ENCODE measurements at regions not wholly inside any gene's neighbourhood (a gene's known extent, or its start where the extent isn't known, plus 50 kb on each side); places are given as distances from the start of the nearest gene placed in this dataset.
"Not testable (repeated sequence)": the region's sequence is repeated elsewhere in the genome, so short reads cannot be mapped to it uniquely, and the experiment has no call there.

DNA sequence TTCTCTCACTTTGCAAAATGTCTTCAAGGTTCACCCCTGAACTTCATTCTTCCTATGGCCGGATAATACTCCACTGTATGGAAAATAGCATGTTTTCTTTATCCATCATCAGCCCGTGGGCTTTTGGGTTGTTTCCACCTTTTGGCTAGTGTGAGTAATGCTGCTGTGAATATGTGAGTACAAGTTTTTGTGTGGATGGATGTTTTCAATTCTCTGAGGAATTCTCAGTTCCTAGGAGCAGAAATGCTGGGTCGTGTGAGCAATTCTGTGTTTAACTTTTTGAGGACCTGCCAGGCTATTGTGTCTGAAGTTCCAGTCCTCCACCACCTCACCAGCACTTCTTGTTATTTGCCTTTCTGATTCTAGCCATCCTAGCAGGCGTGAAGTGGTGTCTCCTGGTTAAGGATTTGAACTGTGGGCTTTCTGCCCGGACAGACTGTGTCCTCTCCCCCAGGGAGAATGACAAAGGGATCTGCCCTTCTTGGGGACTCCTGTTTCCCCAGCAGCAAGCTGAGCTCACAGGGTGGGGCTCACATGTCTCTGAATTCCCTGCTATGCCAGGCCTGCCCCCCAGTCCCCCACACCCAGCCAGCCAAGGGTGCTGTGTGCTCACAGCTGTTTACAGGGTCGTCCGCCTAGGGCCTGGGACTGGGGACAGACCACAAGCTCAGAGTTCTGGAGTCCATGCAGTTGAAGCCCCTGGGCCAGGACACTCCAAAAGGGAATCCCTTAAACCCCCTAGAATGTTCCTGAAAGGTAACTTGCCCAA is 92.2 kb upstream of the CIBAR2 start:
- H3K4me3 ChIP-seq = no peak overlapping the region
- intact Hi-C loops (cut with DNase I) = no loop called here
- DNase-seq (peak in 2 of 6 donors; percentile 35 to 52), FAIRE-seq (no peak), ATAC-seq (no peak)
- H3K36me3 ChIP-seq = no peaks in the 10 kb centered on the region
- H3K9me3 ChIP-seq = no peaks in the 10 kb centered on the region
- TF ChIP-seq, protein P1, sequence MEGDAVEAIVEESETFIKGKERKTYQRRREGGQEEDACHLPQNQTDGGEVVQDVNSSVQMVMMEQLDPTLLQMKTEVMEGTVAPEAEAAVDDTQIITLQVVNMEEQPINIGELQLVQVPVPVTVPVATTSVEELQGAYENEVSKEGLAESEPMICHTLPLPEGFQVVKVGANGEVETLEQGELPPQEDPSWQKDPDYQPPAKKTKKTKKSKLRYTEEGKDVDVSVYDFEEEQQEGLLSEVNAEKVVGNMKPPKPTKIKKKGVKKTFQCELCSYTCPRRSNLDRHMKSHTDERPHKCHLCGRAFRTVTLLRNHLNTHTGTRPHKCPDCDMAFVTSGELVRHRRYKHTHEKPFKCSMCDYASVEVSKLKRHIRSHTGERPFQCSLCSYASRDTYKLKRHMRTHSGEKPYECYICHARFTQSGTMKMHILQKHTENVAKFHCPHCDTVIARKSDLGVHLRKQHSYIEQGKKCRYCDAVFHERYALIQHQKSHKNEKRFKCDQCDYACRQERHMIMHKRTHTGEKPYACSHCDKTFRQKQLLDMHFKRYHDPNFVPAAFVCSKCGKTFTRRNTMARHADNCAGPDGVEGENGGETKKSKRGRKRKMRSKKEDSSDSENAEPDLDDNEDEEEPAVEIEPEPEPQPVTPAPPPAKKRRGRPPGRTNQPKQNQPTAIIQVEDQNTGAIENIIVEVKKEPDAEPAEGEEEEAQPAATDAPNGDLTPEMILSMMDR (IDR thresholded peaks at IDR 0.05) = no peak
- peaks cover 23 to 36% (median 23%) of the 10 kb centered on the region in 3 donors for H3K4me1 ChIP-seq
- H3K27ac ChIP-seq = peak overlapping the region in 2 of 4 donors; percentile 38 to 82
- WGBS, 2 donors = 89 to 91% methylated on average over 7 of the region's 7 CpGs
- no peaks in the 10 kb centered on the region for H3K27me3 ChIP-seq

DNA sequence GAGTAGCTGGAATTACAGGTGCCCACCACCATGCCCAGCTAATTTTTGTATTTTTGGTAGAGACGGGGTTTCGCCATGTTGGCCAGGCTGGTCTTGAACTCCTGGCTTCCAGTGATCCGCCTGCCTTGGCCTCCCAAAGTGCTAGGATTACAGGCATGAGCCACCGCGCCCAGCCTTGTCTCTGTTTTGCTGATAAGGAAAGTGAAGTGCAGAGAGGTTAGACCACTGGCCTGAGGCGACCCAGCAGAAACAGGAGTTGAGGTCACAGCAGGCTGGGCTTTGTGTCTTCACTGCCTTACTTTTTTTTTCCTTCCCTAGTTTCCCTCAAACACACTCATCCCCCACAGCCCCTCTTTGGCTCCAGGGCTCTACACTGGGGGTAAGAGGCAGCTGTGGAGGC is 93.0 kb upstream of the CIBAR2 start:
- H3K27me3 ChIP-seq; H3K4me3 ChIP-seq; H3K9me3 ChIP-seq; FAIRE-seq; H3K27ac ChIP-seq; ATAC-seq; intact Hi-C loops (cut with DNase I); DNase-seq; H3K36me3 ChIP-seq: not testable (repeated sequence)
- peaks cover 23 to 41% (median 27%) of the 10 kb centered on the region in 3 donors for H3K4me1 ChIP-seq
- 87 to 94% methylated on average over 6 of the region's 6 CpGs for WGBS, 2 donors

DNA sequence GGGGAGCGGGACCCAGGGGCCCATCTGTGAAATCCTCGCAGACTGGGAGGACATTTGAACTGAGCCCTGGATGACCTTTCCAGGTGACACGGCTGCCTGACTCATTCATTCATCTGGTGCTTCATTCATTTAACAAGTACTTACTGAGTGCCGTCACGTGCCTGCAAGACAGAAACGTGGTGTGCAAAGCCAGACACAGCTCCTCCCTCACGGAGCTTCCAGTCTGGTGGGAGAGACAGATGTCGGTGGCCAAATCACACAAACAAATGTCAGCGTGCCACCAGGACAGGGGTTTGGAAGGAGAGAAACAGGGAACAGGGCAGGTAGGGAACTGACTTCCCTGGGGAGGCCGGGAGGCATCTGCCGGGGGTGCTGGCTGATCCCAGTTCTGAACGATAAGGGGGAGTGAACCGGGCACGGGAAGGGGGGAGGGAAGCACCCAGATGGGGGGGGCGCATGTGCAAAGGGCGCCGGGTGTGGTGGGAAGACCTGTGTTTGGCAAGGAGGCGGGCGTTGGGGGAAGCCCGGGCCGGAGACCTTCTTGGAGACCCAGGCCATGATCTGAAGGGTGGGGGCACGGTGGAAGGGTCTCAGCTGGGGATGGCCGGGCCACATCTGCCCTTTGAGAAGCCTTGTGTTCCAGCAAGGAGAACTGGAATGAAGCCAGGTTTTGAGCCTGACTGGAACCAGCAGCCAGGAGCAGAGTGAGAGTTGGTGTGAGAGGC is 93.6 kb upstream of the CIBAR2 start:
- TF ChIP-seq, protein P1 (IDR thresholded peaks at IDR 0.05) = no peak
- peak in 3 of 6 donors; percentile 44 to 74 (median 46) for DNase-seq
- intact Hi-C loops (cut with DNase I) = no loop called here
- no peak overlapping the region for H3K4me3 ChIP-seq
- WGBS, 2 donors = 57 to 61% methylated on average over 23 of the region's 23 CpGs
- peaks cover 23 to 41% (median 27%) of the 10 kb centered on the region in 3 donors for H3K4me1 ChIP-seq
- no peak overlapping the region for H3K27ac ChIP-seq
- H3K27me3 ChIP-seq = no peaks in the 10 kb centered on the region
- H3K36me3 ChIP-seq = no peaks in the 10 kb centered on the region
- no peak for ATAC-seq
- no peaks in the 10 kb centered on the region for H3K9me3 ChIP-seq
- no peak for FAIRE-seq

DNA sequence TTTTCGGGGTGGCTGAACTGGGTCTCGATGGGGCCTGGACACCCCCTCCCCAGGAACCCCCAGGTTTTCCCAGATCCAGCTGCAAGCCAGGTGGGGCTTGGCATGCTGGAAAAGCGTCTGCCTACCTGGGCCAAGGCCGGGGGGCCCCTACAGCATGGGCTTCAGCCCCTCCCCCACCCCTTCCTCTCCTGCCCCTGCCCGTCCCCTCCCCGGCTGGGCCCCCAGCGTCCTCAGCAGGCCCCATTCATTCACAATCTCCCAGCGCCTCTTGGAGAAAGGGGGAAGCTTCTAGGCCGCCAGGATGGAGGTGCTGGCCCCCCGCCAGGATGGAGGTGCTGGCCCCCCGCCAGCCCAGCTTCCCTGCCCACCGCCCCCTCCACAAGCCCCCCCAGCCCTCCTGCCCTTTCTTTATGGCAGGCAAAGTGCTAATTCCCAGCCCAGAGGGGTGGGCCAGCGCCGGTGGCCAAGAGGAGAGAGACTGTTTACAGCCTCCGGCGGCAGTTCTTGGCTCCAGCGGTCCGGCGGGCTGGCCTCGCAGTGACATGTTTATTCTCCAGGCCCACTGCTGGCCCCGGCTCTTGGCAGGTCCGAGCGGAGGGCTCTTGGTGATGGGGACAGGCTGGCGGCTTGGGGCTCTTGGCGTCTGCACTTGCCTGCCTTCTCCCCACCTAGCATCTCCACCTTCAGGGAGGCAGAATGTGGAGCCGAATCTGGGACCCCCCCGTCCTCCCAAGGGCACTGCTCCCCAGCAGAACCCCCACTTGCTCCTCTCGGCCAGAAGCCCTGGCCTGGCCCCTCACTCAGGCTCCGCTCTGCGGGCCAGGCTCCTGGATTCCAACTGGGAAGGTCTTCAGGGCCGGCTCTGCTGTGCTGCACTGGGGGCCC is 94.4 kb upstream of the CIBAR2 start:
- intact Hi-C loops (cut with DNase I) = no loop called here
- Histone ChIP-seq H3K27ac (peak overlapping the region in 2 of 4 donors; percentile 8 to 11), H3K4me3 (no peak overlapping the region), H3K36me3 (no peaks in the 10 kb centered on the region), H3K27me3 (no peaks in the 10 kb centered on the region), H3K4me1 (peaks cover 23 to 41% (median 27%) of the 10 kb centered on the region in 3 donors), H3K9me3 (no peaks in the 10 kb centered on the region)
- 30 to 43% methylated on average over 25 to 31 of the region's 31 CpGs for WGBS, 2 donors
- DNase-seq = peak in 3 of 6 donors; percentile 63 to 90 (median 63)
- ATAC-seq = peak in 2 of 4 donors; percentile 7 to 19
- no peak for FAIRE-seq
- TF ChIP-seq, protein P1 (IDR thresholded peaks at IDR 0.05) = no peak

Data from pancreas (tissue), 10 donors.